ENCODE measurements at regions not wholly inside any gene's neighbourhood (a gene's known extent, or its start where the extent isn't known, plus 50 kb on each side); places are given as distances from the start of the nearest gene placed in this dataset.

GRCh38 chr10:33416209-33416608 lies 81.7 kb upstream of the NRP1 start:
- no peak overlapping the region for H3K27ac ChIP-seq
- TF ChIP-seq ZFX (IDR thresholded peaks at IDR 0.05; ENCODE audit: borderline replicate concordance) (no peak), CTCF (IDR thresholded peaks at IDR 0.05) (no peak)

- H3K27ac ChIP-seq = no peak overlapping the region
- TF ChIP-seq ZFX (IDR thresholded peaks at IDR 0.05; ENCODE audit: borderline replicate concordance) = no peak
- no peak for TF ChIP-seq CTCF (IDR thresholded peaks at IDR 0.05)
Observed at GRCh38 chr10:33414841-33415240, 80.4 kb upstream of the NRP1 start.

- H3K27ac ChIP-seq = no peak overlapping the region
- TF ChIP-seq ZFX (IDR thresholded peaks at IDR 0.05; ENCODE audit: borderline replicate concordance) (no peak), CTCF (IDR thresholded peaks at IDR 0.05) (no peak)
Observed at GRCh38 chr10:33412653-33413361, 78.3 kb upstream of the NRP1 start.

GRCh38 chr10:33412241-33412640 lies 77.8 kb upstream of the NRP1 start:
- TF ChIP-seq CTCF (IDR thresholded peaks at IDR 0.05) (no peak), ZFX (IDR thresholded peaks at IDR 0.05; ENCODE audit: borderline replicate concordance) (no peak)

DNA sequence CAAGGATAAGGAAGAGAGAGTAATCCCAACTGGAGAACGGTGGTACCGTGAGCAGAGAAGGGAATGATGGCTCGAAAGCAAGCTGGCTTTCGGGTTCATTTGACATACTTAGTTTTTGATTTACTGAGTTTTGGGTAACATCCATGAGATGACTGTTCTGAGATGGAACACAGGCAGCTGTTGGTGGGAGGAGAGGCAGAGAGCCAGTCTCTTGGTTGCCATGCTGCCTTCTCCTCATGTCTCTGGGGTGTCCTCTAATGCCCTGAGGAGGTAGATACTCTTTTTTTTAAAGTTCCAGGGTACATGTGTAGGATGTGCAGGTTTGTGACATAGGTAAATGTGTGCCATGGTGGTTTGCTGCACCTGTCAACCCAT lies 76.4 kb upstream of the NRP1 start:
- TF ChIP-seq CTCF (IDR thresholded peaks at IDR 0.05) (no peak), ZFX (IDR thresholded peaks at IDR 0.05; ENCODE audit: borderline replicate concordance) (no peak)

More at GRCh38 chr10:33412241-33412640, 77.8 kb upstream of the NRP1 start:
- H3K27ac ChIP-seq = no peak overlapping the region

DNA sequence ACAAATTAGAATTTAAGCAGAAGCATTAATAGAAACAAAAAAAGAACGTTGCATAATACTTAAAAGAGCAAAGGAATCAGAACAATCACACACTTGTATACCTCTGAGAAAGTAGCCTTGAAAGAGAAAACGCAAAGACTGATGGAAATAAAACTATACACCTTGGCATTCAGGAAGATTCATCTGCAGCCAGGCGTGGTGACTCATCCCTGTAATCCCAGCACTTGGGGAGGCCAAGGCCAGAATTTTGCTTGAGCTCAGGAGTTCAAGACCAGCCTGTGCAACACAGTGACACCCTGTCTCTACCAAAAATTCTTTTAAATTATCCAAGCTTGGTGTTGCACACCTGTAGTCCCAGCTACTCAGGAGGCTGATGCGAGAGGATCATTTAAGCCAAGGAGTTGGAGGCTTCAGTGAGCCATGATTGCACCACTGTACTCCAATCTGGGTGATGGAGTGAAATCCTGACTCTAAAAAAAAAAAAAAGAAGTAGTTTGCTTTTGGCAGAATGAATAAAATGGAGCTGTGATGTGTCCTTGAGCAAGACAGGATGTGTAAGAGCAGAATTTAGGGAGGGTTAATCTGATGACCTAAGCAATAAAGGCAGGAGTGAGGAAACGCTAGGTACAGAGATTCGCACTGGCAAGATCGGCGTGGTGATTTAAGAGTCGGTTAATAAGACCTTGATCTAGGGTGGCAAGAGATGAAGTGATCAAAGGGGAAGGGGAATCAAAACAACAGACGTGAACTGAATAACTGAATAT lies 75.8 kb upstream of the NRP1 start:
- TF ChIP-seq ZFX (IDR thresholded peaks at IDR 0.05; ENCODE audit: borderline replicate concordance) = no peak
- no peak for TF ChIP-seq CTCF (IDR thresholded peaks at IDR 0.05)
- no peak overlapping the region for H3K27ac ChIP-seq

More for the DNA sequence above, 76.4 kb upstream of the NRP1 start:
- no peak overlapping the region for H3K27ac ChIP-seq

- TF ChIP-seq CTCF (IDR thresholded peaks at IDR 0.05) (no peak), ZFX (IDR thresholded peaks at IDR 0.05; ENCODE audit: borderline replicate concordance) (no peak)
- H3K27ac ChIP-seq = no peak overlapping the region
Observed at GRCh38 chr10:33406596-33406995, 72.1 kb upstream of the NRP1 start.
